Amniotic epithelial cell (primary cell): ENCODE measurements at regions not wholly inside any gene's neighbourhood (a gene's known extent, or its start where the extent isn't known, plus 50 kb on each side); places are given as distances from the start of the nearest gene placed in this dataset.

Experiments
- DNase-seq: peaks from one replicate; pipeline ENCODE4 v3.0.0-alpha.2; 2010; ENCODE audit warnings: low read depth

DNA sequence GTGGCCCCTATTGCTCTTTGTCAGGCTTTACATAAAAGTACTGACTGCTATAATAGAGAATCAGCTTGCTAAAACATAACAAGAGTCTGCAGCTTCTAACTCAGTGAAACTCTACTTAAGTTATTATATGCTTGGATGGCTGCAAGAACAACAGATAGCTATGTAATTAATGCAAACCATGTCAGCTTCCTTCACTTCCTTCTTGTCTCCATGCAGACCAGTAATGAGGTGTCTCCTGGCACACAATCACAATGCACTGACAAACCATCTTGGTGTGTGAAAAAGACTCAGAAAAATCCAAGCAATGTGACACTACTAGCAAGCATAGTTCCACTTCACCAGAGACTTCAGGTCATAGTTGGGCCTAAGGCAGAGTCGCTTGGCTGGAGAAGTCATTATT lies 2068.9 kb upstream of the PIK3C3 start:
- DNase-seq: no peak

DNA sequence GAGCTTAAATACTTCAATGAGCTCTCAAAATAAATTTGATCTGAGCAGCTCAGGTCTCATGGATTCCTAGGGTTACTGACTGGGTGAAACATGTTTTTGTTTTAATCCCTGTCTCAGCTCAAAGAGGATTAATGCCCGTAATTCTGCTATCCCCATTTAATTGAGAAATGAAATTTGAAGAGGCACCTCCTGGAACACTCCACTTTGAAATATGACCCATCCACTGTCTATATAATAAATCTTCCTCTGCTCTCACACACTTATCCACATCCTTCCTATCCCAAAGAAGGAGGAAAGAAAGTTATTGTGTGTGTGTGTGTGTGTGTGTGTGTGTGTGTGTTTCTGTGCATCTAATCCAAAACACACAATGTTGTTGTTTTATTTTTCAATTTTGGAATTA lies 2082.4 kb upstream of the PIK3C3 start:
- DNase-seq: no peak

DNA sequence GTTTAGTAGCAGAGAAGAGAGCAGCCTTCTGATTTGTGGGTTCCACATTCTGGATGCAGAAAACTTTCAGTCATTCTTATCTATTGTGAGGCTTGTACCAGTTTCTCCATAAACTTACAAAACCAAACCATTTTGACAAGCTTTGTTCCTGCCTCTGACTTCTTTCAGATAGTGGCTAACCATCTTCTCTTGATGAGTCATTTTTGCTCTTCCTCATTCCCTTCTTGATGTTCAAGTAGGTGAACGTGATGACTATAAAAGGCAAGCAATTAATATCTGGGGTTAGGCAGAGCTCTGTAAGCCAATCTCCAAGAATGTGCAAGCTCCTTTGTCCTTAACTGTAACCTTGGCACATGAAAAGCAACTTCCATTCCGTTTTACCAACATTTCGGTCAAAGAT lies 2083.1 kb upstream of the PIK3C3 start:
- peak; percentile 93 for DNase-seq

DNA sequence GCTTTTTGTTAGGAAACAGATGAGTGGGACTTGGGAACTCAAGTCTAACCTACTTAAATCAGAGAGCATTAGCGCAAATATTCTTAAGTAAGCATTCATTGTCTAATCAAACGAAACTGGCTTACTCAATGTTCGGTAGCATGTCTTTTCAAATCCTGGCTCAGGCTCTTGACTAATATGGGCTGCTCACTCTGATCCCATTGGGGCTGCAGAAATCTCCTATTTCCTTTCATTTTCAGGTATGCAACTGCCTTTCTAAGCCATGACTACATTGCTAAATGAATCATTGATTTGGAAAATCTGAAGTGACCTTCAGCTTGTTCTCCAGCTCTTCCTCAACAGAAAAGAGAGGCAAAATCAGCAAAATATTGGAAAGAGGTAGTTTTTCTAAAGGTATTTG lies 2084.4 kb upstream of the PIK3C3 start:
- DNase-seq: peak; percentile 47

DNA sequence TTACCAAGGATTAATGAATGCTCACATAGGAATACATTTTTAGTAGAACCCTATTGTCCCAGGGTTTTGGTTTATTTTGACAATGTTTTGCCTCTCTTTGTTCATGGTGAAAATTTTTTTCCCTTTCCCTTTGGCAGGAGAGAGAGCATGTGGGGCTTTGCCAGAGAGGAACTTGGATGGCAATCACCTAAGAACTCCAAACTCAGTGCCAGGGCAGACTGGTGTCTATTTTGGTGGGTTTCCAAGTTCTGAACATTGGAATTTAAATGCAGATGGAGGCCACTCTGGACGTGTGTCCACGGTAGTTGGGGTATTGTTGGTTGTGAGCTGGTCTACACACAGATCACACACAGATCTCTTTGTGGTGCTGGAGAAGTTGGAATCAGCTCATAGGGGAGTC lies 2091.1 kb upstream of the PIK3C3 start:
- no peak for DNase-seq

DNA sequence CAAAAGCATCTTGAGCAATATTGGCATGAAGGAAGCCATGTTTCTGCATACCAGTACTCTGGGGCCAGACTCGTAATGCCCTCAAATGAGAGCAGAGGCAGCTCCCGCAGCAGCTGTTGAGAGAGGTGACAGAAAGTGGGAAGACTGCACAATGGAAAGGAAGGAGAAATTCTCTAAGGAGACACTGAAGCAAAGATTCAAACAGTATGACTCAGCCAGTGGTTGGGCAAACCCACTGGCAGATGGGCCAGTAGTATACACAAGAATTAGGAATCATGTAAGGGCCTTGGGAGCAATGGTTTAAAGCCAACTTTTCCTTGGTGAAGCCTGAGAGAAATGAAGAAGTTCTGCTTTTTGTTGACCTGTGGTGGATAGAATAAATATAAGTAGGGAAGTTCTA lies 2092.7 kb upstream of the PIK3C3 start:
- peak; percentile 44 for DNase-seq

DNA sequence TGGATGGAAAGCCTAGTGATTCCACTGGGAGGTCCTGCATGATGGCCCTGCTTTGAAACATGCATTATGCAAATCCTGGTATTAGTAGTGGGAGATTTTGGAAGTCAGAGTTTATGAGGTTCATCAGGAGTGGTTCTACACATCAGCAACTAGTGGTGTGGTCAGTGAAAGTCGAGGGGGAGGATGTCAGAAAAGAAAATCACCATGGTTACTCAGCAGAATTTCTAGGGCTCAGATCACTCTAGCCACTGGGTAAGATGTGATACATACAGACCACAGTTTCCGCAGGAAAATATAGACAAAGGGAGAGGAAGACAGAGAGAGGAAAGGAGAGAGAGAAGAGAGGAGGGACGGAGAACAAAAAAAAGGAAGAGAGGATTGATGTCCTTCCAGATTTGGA lies 2100.7 kb upstream of the PIK3C3 start:
- DNase-seq: no peak

DNA sequence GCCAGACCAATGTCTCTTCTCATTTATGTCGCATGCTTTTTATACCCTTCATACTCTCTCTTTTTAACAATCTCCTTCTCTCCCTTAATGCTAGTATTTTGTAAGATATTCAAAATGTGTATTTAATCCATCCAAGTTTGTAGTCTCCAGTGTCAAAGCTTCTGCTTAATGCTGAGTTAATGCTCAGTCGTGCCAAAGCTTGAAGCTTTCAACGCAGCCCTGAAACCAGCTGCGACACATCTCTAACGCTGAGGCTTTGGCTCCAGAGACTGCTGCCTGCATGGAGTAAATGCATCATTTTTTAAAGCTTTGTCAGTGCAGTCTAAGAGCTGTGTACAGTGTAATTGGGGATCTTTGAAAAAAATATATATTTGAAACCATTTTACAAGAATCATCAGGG lies 2108.8 kb upstream of the PIK3C3 start:
- no peak for DNase-seq

DNA sequence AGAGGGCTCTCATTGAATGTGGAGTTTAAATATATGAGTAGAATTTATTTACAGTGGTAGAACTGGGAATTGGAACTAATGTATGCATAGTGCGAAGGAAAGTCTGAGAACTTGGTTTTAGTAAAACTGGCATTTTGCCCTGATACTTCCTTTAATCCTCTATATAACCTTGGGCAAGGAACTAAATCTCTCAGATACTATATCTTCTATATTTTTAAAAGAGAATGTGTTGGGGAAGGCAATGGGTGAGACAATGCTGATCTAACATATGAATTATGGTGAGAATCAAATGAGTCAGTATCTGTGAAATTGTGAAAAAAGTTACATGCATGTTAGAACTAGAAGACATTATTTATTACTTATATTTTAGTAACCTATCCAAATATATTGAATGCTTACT lies 2109.4 kb upstream of the PIK3C3 start:
- no peak for DNase-seq

DNA sequence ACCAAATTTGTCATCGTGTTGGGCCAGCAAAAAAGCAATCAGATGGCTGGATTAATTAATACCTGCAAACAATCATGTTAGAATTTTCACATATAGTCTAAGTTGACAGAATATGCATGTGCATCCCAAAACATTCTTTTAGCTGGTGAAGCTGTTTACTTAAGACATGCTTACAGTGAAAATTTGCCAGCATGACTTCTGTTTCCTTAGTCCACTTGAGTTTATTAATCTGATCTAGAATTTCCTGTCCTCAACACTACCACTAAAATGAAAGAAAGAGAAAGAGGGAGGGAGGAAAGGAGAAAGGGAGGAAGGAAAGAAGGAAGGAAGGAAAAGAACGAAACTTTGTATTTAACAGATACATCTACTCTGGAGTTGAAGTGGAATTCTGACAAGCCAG lies 2109.9 kb upstream of the PIK3C3 start:
- DNase-seq: no peak

DNA sequence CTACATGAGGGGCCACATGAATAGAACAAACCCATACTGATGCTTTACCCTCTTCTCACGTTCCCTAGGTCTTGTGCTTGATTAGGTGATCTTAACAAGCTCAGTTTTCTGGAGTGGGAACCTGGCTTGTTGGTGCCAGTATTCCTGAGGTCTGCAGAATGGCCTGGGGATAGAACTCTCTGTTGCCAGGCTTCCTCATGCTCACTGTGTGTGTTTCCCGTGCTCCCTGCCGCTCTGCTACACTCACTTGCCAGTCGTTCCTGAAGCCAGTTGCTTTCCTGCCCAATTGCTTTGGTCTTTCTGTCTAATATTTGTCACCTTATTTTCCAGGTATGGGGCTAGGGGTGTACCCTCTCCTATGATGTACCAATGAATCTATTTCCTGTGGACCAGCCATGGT lies 2111.5 kb upstream of the PIK3C3 start:
- no peak for DNase-seq

DNA sequence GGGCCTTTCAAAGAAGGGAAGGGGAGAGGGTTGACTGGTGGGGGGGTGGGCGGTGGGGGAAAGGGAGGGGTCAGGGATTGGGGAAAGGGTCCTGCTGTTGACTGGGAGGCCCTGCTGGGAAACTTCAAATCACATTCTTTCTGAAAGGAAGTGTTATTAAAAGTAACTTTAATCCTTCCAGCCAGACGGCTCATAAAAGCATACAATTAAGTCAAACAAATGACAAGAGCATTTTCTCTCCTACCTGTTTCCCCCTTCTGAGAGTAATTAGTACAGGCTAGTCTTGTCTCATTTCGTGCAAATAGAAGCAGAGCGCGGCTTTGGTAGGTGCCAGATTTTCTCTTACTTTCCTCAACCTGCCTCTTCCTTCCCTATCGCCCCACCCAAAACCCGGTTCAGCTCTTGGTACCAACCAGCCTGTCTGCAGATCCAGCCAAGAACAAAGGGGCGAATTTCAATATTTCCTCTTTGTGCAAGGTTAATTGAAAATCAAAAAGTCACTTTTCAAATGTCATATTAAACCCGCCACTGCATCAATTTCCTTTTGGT lies 2112.6 kb upstream of the PIK3C3 start:
- DNase-seq: no peak

DNA sequence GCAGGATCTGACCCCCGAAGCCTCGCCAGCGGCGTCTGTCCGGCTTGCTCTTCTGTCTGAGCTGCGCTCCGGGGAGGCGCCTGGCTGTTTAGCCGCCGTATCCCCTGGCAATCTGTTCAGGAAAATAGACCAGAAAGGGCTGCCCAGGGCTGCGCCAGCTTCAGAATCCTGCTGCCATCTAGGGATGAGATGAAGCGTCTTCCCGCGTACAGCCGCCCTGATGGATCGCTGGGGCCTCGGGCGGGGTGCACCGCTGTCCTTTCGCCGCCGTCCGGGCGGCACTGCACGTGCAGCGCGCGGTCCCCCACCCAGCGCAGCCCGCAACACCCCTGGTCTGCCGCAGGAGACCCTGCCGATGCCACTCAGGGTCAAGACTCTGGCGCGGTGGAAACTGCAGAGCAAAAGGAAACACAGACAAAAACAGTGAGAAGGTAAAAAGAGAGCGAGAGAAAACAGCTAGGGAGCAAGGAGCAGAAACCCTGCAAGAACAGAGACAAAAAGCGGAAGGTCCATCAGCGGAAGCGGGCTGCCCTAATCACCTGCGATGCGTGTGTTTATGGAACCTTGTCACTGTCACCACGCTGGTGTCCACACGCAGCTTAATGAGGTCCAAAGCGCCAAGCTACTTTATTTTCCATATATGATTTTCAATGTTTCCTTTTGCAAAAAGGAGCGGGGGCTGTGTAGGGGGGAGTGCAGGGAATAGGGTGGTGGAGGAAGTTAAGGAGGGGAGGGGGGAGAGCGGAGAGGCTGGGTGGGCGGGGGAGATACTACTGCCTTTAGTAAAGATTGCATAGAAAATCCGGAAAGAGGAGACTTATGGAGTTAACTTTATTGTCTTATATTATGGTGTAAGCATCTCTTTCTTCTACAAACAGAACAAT lies 2113.3 kb upstream of the PIK3C3 start:
- peak; percentile 75 for DNase-seq

DNA sequence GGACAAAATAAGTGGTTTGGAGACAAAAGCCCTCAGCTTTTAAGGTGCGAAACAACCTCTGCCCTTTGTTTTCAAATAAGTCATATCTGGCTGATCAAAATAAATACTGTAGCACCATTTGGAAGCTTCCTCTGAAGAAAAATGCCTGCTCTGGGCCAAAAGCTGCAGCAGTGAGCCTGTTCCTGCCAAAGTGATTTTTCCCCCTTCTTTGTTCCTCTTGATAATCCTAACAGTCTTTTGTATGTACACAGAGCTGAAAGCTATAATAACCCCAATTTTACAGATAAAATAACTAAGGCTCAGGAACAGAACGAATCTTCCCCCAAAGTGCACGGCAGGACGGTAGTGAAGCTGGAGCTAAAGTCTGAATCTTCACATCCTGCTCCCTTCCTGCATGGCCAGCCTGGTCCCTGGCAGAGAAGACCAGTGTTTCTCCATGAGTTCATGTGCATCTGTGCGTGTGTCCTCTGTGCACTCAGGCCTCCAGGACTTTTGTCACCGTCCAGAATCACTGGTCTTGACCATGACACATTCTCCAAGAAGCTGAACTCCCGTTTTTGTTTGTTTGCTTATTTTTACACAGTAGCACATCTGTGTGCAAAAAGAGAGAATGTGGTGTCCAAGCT lies 2114.1 kb upstream of the PIK3C3 start:
- DNase-seq: no peak

DNA sequence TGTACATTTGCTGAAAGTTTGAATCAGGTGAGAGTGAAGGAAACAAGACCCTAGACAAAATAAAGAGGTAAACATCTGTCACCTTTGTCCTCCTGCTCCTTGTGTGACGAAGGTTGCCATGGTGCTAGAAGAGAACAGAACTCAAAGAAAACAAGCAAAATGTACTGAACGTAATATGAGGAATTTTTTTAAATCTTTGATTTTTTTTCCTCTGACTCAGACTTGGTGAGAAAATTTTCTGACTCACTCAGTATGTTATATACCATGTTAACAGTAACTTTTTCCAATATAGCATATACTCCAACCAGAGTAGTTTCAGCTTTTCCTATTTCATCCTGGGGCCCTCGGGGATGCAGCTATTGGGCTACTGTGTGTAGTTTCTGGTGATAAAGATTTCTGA lies 2114.6 kb upstream of the PIK3C3 start:
- peak; percentile 44 for DNase-seq

DNA sequence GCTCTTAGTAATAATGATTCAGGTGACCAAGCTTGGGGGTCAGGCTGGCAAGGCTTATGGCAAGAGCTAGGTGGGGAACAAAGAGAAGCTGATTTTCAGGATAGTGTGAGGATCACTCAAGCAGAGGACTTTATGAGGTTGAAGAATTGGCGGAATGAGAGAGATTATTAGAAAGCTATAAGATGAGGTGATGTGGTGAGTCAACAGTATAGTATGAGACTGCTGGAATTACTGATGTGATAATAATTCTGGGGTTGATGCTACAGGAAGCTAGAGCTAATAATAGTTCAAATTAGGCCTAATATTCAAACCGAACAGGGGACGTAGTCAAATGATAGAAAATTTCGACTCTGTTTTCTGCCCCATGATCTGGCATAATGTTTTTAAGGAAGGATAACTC lies 2115.3 kb upstream of the PIK3C3 start:
- DNase-seq: peak; percentile 32

DNA sequence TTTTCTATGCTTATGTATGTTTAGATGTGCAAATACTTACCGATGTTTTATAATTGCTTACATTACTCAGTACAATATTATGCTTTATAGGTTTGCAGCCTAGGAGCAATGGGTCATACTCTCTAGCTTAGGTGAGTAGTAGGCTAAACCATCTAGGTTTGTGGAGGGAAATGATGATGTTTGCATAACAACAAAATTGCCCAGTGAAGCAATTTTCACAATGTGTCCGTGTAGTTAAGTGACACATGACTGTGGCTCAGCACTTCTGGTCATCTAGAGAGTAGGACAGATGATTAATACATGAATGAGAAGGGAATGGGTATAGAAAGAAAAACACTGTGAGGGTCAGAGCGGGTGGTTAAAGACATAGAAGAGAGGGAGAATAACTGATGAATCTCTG lies 2116.2 kb upstream of the PIK3C3 start:
- DNase-seq: no peak

DNA sequence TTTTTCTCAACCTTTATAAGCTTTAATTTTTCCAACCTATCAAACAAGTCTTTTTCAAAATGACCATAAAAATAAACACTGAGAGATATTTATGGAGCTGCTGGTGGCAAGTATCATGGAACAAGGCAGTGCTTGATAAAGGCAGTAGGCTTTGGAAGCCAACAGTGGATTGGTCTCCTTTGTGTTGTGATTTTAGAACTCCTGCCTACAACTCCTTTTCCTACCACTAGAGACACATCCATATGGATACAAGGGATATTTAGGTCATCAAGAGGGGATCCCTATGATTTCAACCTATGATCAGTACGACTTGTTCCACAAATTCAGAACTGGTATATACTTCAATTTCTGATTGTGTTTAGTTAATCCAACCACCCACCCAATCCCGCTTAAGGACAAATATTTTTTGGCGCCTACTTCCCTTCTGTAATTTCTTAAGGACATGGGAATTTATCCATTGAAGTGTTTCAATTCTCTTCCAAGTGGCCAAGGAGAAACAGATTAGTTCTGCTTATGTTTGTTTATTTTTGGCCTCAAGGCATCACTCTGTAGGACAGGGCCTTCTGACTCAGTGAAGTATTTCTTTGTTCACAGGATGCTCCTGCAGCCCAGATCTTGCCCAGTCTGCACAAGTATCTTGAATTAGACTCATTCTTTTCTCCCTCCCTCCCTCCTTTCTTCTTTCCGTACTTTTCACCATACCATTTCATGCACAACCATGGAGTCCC lies 2119.6 kb upstream of the PIK3C3 start:
- DNase-seq: no peak

DNA sequence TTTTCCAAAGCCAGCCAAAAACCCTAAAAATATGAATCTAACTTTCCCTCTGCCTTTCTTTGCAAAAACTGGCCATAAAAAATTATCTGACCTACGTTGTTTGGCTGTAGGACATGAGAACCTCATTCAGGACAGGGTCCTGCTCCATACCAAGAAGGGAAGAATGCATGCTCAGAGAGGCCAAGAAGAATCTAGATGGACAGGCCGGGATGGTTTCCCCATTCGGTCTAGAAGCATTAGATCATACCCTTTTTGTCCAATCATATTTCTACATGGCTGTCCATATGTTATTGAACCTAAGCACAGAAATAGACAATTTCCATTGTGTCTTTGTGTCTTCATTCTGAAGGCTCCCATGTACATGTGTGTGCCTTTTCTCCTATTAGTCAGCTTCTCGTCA lies 2120.4 kb upstream of the PIK3C3 start:
- no peak for DNase-seq

DNA sequence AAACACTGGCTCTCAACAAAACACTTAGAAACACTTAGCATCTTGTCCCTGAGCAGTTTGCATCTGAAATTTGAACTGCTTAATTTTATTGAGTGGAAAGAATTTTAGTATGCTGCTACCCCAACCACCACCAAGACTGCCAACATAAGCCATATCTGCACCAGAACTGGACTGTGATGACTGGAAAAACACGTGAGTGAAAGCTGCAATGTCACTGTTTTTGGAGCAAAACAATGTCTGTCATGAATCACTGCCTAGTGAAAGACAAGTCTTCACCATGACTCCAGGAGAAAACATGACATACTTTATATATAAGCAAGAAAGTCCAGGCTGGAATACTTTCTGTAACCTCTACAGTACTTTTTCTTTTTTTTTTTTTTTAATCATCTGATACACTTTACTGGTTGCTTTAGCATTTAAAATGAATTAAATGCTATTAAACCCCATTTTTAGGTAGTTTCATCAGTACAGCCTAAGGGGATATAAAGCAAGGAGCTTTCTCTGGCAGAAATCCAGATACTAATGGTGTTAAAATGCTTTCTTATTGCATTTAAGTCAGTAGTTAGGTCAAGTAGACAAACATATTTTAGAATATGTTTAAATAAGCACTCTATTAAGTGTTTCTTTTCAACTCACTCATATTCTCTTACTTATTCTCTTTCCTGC lies 2129.4 kb upstream of the PIK3C3 start:
- peak; percentile 29 for DNase-seq

DNA sequence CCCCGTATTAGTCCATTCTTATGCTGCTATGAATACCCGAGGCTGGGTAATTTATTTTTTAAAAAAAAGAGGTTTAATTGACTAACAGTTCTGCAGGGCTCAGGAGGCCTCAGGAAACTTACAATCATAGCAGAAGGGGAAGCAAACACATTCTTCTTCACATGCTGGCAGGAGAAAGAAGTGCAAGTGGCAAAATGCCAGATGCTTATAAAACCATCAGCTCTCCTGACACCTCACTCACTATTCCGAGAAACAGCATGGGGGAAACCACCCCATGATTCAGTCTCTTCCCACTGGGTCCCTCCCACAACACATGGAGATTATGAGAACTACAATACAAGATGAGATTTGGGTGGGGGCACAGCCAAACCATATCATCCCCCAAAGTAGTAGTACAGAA lies 2148.5 kb upstream of the PIK3C3 start:
- DNase-seq: peak; percentile 69

DNA sequence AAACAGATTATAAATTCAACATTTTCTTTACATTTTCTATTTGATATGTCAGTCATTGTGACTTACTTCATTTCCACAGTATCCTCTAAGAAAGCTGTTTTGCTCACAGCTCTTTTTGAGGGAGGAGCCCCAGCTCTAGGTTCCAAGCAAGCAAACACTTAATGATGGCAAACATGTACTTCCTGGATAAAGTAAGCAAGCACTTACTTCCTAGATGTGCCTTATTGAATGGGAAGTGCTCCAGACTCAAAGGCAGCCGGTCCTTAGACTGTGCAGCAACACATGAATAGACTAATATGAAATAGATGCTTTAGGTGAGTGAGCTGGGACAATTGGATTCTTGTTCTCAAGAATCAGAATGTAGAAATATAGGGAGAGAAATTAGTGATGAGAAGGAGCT lies 2149.8 kb upstream of the PIK3C3 start:
- no peak for DNase-seq
